Lower leg skin (tissue), 4 donors: ENCODE measurements at regions not wholly inside any gene's neighbourhood (a gene's known extent, or its start where the extent isn't known, plus 50 kb on each side); places are given as distances from the start of the nearest gene placed in this dataset.

Experiments
- DNase-seq, 2 donors: peaks; one replicate each; pipeline ENCODE4 v3.0.0-alpha.2; 2019; ENCODE audit warnings: low spot score in 2 of 2
- H3K4me3 ChIP-seq: fragments of 200-600 bp; sonication (generic); 2 replicates; pipeline ENCODE4 v1.5.1; 2017; ENCODE audit warnings: mild to moderate bottlenecking, low read depth; ENCODE audit not compliant: poor library complexity, severe bottlenecking
- CTCF ChIP-seq, 3 donors: fragments of 450-650 bp; IDR thresholded peaks; one replicate each; pipeline ENCODE4 v1.5.1; 2016; ENCODE audit warnings: antibody characterized with exemption in 3 of 3, mild to moderate bottlenecking in 3 of 3, moderate library complexity in 2 of 3
- POLR2A ChIP-seq, 2 donors: fragments of 450-650 bp; IDR thresholded peaks; one replicate each; pipeline ENCODE4 v1.6.1; 2016 to 2017; ENCODE audit warnings: antibody characterized with exemption in 2 of 2, mild to moderate bottlenecking in 1 of 2, moderate library complexity in 1 of 2
- WGBS, 2 donors: methylation state at CpG; one replicate each; pipeline ENCODE4 v1.1.5; 2018; 5-methylcytosine and 5-hydroxymethylcytosine counted together
- intact Hi-C: fragments of 100-400 bp; cut with DNase I; formaldehyde crosslinking; loops from one replicate; pipeline ENCODE4 v1.15.0; 2023; ENCODE audit warnings: low total_unique reads

- no peak overlapping the region for H3K4me3 ChIP-seq
- 64 to 67% methylated on average over 19 of the region's 19 CpGs for WGBS, 2 donors
- intact Hi-C loops: no loop called here
- TF ChIP-seq POLR2A (IDR thresholded peaks at IDR 0.05): no peak
- no peak for TF ChIP-seq CTCF (IDR thresholded peaks at IDR 0.05)
- DNase-seq: no peak
Measured at GRCh38 chr20:20933142-20933958, 172.8 kb downstream of the LINC00237 start.

GRCh38 chr20:20932156-20932555 is 174.0 kb downstream of the LINC00237 start:
- intact Hi-C loops: no loop called here
- no peak for TF ChIP-seq POLR2A (IDR thresholded peaks at IDR 0.05)
- TF ChIP-seq CTCF (IDR thresholded peaks at IDR 0.05): no peak
- DNase-seq: no peak
- no peak overlapping the region for H3K4me3 ChIP-seq
- WGBS, 2 donors: 84 to 94% methylated on average over 5 of the region's 5 CpGs

GRCh38 chr20:20931632-20932031 is 174.5 kb downstream of the LINC00237 start:
- H3K4me3 ChIP-seq: no peak overlapping the region
- intact Hi-C loops: no loop called here
- WGBS, 2 donors: 81 to 86% methylated on average over 3 of the region's 3 CpGs
- DNase-seq: no peak
- TF ChIP-seq POLR2A (IDR thresholded peaks at IDR 0.05) (no peak), CTCF (IDR thresholded peaks at IDR 0.05) (no peak)

GRCh38 chr20:20931024-20931423 is 175.1 kb downstream of the LINC00237 start:
- TF ChIP-seq POLR2A (IDR thresholded peaks at IDR 0.05) (no peak), CTCF (IDR thresholded peaks at IDR 0.05) (no peak)
- WGBS, 2 donors: 60 to 67% methylated on average over 3 of the region's 3 CpGs
- no peak for DNase-seq
- intact Hi-C loops: no loop called here
- H3K4me3 ChIP-seq: no peak overlapping the region

- DNase-seq: no peak
- intact Hi-C loops: no loop called here
- 64 to 71% methylated on average over 1 of the region's 1 CpG for WGBS, 2 donors
- TF ChIP-seq POLR2A (IDR thresholded peaks at IDR 0.05): no peak
- no peak for TF ChIP-seq CTCF (IDR thresholded peaks at IDR 0.05)
- no peak overlapping the region for H3K4me3 ChIP-seq
Measured at GRCh38 chr20:20930500-20930899, 175.7 kb downstream of the LINC00237 start.

GRCh38 chr20:20929341-20929740 is 176.8 kb downstream of the LINC00237 start:
- TF ChIP-seq CTCF (IDR thresholded peaks at IDR 0.05) (no peak), POLR2A (IDR thresholded peaks at IDR 0.05) (no peak)
- intact Hi-C loops: no loop called here

More at GRCh38 chr20:20929341-20929740, 176.8 kb downstream of the LINC00237 start:
- H3K4me3 ChIP-seq: no peak overlapping the region
- DNase-seq: no peak
- 62 to 63% methylated on average over 5 of the region's 5 CpGs for WGBS, 2 donors
